ENCODE measurements at regions not wholly inside any gene's neighbourhood (a gene's known extent, or its start where the extent isn't known, plus 50 kb on each side); places are given as distances from the start of the nearest gene placed in this dataset.

GRCh38 chr18:40583671-40584070 is 1371.4 kb upstream of the PIK3C3 start:
- ATAC-seq (replicated peaks) (no peak), DNase-seq (no peak)
- no peaks in the 10 kb centered on the region for H3K4me1 Mint-ChIP-seq
- H3K36me3 Mint-ChIP-seq, result no peaks in the 10 kb centered on the region
- H3K9me3 Mint-ChIP-seq, result peaks cover 0 to 9% of the 10 kb centered on the region in 2 donors
- H3K4me3 Mint-ChIP-seq, result no peak overlapping the region
- H3K27ac Mint-ChIP-seq, result no peak overlapping the region
- H3K27me3 Mint-ChIP-seq, result no peaks in the 10 kb centered on the region

- ATAC-seq (replicated peaks), result no peak
Measured at GRCh38 chr18:40582105-40582504, 1372.9 kb upstream of the PIK3C3 start.

GRCh38 chr18:40577981-40578365 is 1377.1 kb upstream of the PIK3C3 start:
- DNase-seq, result no peak
- Mint-ChIP-seq H3K27ac (no peak overlapping the region), H3K9me3 (peaks cover 2% of the 10 kb centered on the region in 2 donors), H3K4me1 (no peaks in the 10 kb centered on the region), H3K27me3 (no peaks in the 10 kb centered on the region), H3K36me3 (no peaks in the 10 kb centered on the region), H3K4me3 (no peak overlapping the region)
- ATAC-seq (replicated peaks), result no peak

More at GRCh38 chr18:40582105-40582504, 1372.9 kb upstream of the PIK3C3 start:
- Mint-ChIP-seq H3K27ac (no peak overlapping the region), H3K4me1 (no peaks in the 10 kb centered on the region), H3K27me3 (no peaks in the 10 kb centered on the region), H3K9me3 (peaks cover 0 to 9% of the 10 kb centered on the region in 2 donors), H3K4me3 (no peak overlapping the region), H3K36me3 (no peaks in the 10 kb centered on the region)
- DNase-seq, result no peak

- Mint-ChIP-seq H3K27me3 (no peaks in the 10 kb centered on the region), H3K4me3 (no peak overlapping the region), H3K36me3 (no peaks in the 10 kb centered on the region), H3K9me3 (peaks cover 0 to 2% of the 10 kb centered on the region in 2 donors), H3K4me1 (no peaks in the 10 kb centered on the region), H3K27ac (no peak overlapping the region)
- no peak for DNase-seq
- ATAC-seq (replicated peaks), result no peak
Measured at GRCh38 chr18:40577239-40577980, 1377.6 kb upstream of the PIK3C3 start.

- Mint-ChIP-seq H3K4me1 (no peaks in the 10 kb centered on the region), H3K9me3 (peaks cover 0 to 2% of the 10 kb centered on the region in 2 donors), H3K4me3 (no peak overlapping the region), H3K36me3 (no peaks in the 10 kb centered on the region), H3K27ac (no peak overlapping the region), H3K27me3 (no peaks in the 10 kb centered on the region)
- no peak for ATAC-seq (replicated peaks)
- DNase-seq, result no peak
Measured at GRCh38 chr18:40576507-40577115, 1378.4 kb upstream of the PIK3C3 start.

- H3K9me3 Mint-ChIP-seq, result peaks cover 0 to 2% of the 10 kb centered on the region in 2 donors
- H3K4me1 Mint-ChIP-seq, result no peaks in the 10 kb centered on the region
- H3K36me3 Mint-ChIP-seq, result no peaks in the 10 kb centered on the region
- no peak overlapping the region for H3K4me3 Mint-ChIP-seq
- H3K27me3 Mint-ChIP-seq, result no peaks in the 10 kb centered on the region
- no peak for ATAC-seq (replicated peaks)
- no peak for DNase-seq
- no peak overlapping the region for H3K27ac Mint-ChIP-seq
Measured at GRCh38 chr18:40570615-40571014, 1384.4 kb upstream of the PIK3C3 start.

GRCh38 chr18:40569605-40570004 is 1385.4 kb upstream of the PIK3C3 start:
- ATAC-seq (replicated peaks), result no peak
- no peak for DNase-seq
- H3K27ac Mint-ChIP-seq, result no peak overlapping the region
- H3K4me1 Mint-ChIP-seq, result no peaks in the 10 kb centered on the region
- H3K4me3 Mint-ChIP-seq, result no peak overlapping the region
- peaks cover 0 to 2% of the 10 kb centered on the region in 2 donors for H3K9me3 Mint-ChIP-seq
- H3K27me3 Mint-ChIP-seq, result no peaks in the 10 kb centered on the region
- no peaks in the 10 kb centered on the region for H3K36me3 Mint-ChIP-seq

GRCh38 chr18:40566510-40566844 is 1388.6 kb upstream of the PIK3C3 start:
- Mint-ChIP-seq H3K4me3 (no peak overlapping the region), H3K4me1 (no peaks in the 10 kb centered on the region)

GRCh38 chr18:40565805-40566509 is 1389.1 kb upstream of the PIK3C3 start:
- Mint-ChIP-seq H3K9me3 (no peaks in the 10 kb centered on the region), H3K4me3 (no peak overlapping the region)

More at GRCh38 chr18:40566510-40566844, 1388.6 kb upstream of the PIK3C3 start:
- Mint-ChIP-seq H3K27me3 (no peaks in the 10 kb centered on the region), H3K36me3 (no peaks in the 10 kb centered on the region), H3K27ac (no peak overlapping the region), H3K9me3 (no peaks in the 10 kb centered on the region)
- no peak for DNase-seq
- ATAC-seq (replicated peaks), result no peak

GRCh38 chr18:40559556-40559955 is 1395.5 kb upstream of the PIK3C3 start:
- DNase-seq (no peak), ATAC-seq (replicated peaks) (no peak)
- Mint-ChIP-seq H3K27me3 (no peaks in the 10 kb centered on the region), H3K27ac (no peak overlapping the region), H3K9me3 (no peaks in the 10 kb centered on the region), H3K36me3 (no peaks in the 10 kb centered on the region), H3K4me3 (no peak overlapping the region), H3K4me1 (no peaks in the 10 kb centered on the region)

More at GRCh38 chr18:40565805-40566509, 1389.1 kb upstream of the PIK3C3 start:
- no peaks in the 10 kb centered on the region for H3K36me3 Mint-ChIP-seq
- H3K27ac Mint-ChIP-seq, result no peak overlapping the region
- DNase-seq, result no peak
- no peak for ATAC-seq (replicated peaks)
- H3K27me3 Mint-ChIP-seq, result no peaks in the 10 kb centered on the region
- H3K4me1 Mint-ChIP-seq, result no peaks in the 10 kb centered on the region

- H3K27me3 Mint-ChIP-seq, result no peaks in the 10 kb centered on the region
- no peak for DNase-seq
- H3K9me3 Mint-ChIP-seq, result peaks cover 0 to 2% of the 10 kb centered on the region in 2 donors
- no peaks in the 10 kb centered on the region for H3K4me1 Mint-ChIP-seq
- no peaks in the 10 kb centered on the region for H3K36me3 Mint-ChIP-seq
- no peak overlapping the region for H3K27ac Mint-ChIP-seq
- ATAC-seq (replicated peaks), result no peak
- no peak overlapping the region for H3K4me3 Mint-ChIP-seq
Measured at GRCh38 chr18:40558706-40559392, 1396.2 kb upstream of the PIK3C3 start.

- H3K27me3 Mint-ChIP-seq, result no peaks in the 10 kb centered on the region
- H3K27ac Mint-ChIP-seq, result no peak overlapping the region
- no peak overlapping the region for H3K4me3 Mint-ChIP-seq
- ATAC-seq (replicated peaks), result no peak
- H3K9me3 Mint-ChIP-seq, result peaks cover 0 to 2% of the 10 kb centered on the region in 2 donors
- no peaks in the 10 kb centered on the region for H3K4me1 Mint-ChIP-seq
- no peak for DNase-seq
- no peaks in the 10 kb centered on the region for H3K36me3 Mint-ChIP-seq
Measured at GRCh38 chr18:40555914-40556313, 1399.1 kb upstream of the PIK3C3 start.

- Mint-ChIP-seq H3K27ac (no peak overlapping the region), H3K27me3 (no peaks in the 10 kb centered on the region), H3K9me3 (peaks cover 0 to 3% of the 10 kb centered on the region in 2 donors), H3K4me1 (no peaks in the 10 kb centered on the region), H3K4me3 (no peak overlapping the region), H3K36me3 (no peaks in the 10 kb centered on the region)
- ATAC-seq (replicated peaks) (no peak), DNase-seq (no peak)
Measured at GRCh38 chr18:40553029-40553428, 1402.0 kb upstream of the PIK3C3 start.

GRCh38 chr18:40546875-40547274 is 1408.2 kb upstream of the PIK3C3 start:
- H3K27me3 Mint-ChIP-seq, result no peaks in the 10 kb centered on the region
- H3K27ac Mint-ChIP-seq, result no peak overlapping the region

More at GRCh38 chr18:40546875-40547274, 1408.2 kb upstream of the PIK3C3 start:
- no peak overlapping the region for H3K4me3 Mint-ChIP-seq
- no peaks in the 10 kb centered on the region for H3K36me3 Mint-ChIP-seq
- no peak for DNase-seq
- ATAC-seq (replicated peaks), result no peak
- H3K9me3 Mint-ChIP-seq, result peaks cover 0 to 3% of the 10 kb centered on the region in 2 donors
- no peaks in the 10 kb centered on the region for H3K4me1 Mint-ChIP-seq
